HG02870 (cell line): ENCODE measurements at regions not wholly inside any gene's neighbourhood (a gene's known extent, or its start where the extent isn't known, plus 50 kb on each side); places are given as distances from the start of the nearest gene placed in this dataset.

Experiments
- ATAC-seq: cut with Tn5 transposase; IDR thresholded peaks from one replicate; pipeline ENCODE4 v1.9.1; 2021; ENCODE audit warnings: mild to moderate bottlenecking, moderate library complexity; ENCODE audit not compliant: unreplicated experiment

GRCh38 chr4:36704289-36704688, 422.9 kb downstream of the DTHD1 start:
- ATAC-seq, result no peak

GRCh38 chr4:36709991-36710390, 428.6 kb downstream of the DTHD1 start:
- ATAC-seq, result no peak

GRCh38 chr4:36712013-36712412, 430.6 kb downstream of the DTHD1 start:
- ATAC-seq, result no peak

GRCh38 chr4:36716874-36717273, 435.5 kb downstream of the DTHD1 start:
- ATAC-seq, result no peak

- no peak for ATAC-seq
Measured at GRCh38 chr4:36719425-36719824, 438.0 kb downstream of the DTHD1 start.

- ATAC-seq, result no peak
Measured at GRCh38 chr4:36722986-36723385, 441.6 kb downstream of the DTHD1 start.

GRCh38 chr4:36734334-36734733, 452.9 kb downstream of the DTHD1 start:
- no peak for ATAC-seq

- no peak for ATAC-seq
Measured at GRCh38 chr4:36737691-36738090, 456.3 kb downstream of the DTHD1 start.

- no peak for ATAC-seq
Measured at GRCh38 chr4:36740796-36741310, 459.4 kb downstream of the DTHD1 start.

GRCh38 chr4:36747277-36748129, 466.1 kb downstream of the DTHD1 start:
- no peak for ATAC-seq

- ATAC-seq, result no peak
Measured at GRCh38 chr4:36753048-36753447, 471.6 kb downstream of the DTHD1 start.

GRCh38 chr4:36757580-36758311, 476.3 kb downstream of the DTHD1 start:
- ATAC-seq, result no peak

GRCh38 chr4:36758312-36759178, 477.1 kb downstream of the DTHD1 start:
- no peak for ATAC-seq

GRCh38 chr4:36761607-36762006, 480.2 kb downstream of the DTHD1 start:
- no peak for ATAC-seq

- ATAC-seq, result no peak
Measured at GRCh38 chr4:36763814-36764213, 480.7 kb upstream of the NWD2 start.

GRCh38 chr4:36767596-36767995, 476.9 kb upstream of the NWD2 start:
- ATAC-seq, result no peak

- ATAC-seq, result no peak
Measured at GRCh38 chr4:36771411-36772153, 473.0 kb upstream of the NWD2 start.

- ATAC-seq, result no peak
Measured at GRCh38 chr4:36772154-36772516, 472.4 kb upstream of the NWD2 start.

GRCh38 chr4:36773467-36773866, 471.1 kb upstream of the NWD2 start:
- ATAC-seq, result no peak

GRCh38 chr4:36775544-36775943, 469.0 kb upstream of the NWD2 start:
- ATAC-seq, result no peak
